Effector CD8-positive, alpha-beta T cell (primary cell): ENCODE measurements at regions not wholly inside any gene's neighbourhood (a gene's known extent, or its start where the extent isn't known, plus 50 kb on each side); places are given as distances from the start of the nearest gene placed in this dataset.
"Not testable (repeated sequence)": the region's sequence is repeated elsewhere in the genome, so short reads cannot be mapped to it uniquely, and the experiment has no call there.

Experiments used
- DNase-seq: peaks from one replicate; lab custom pipeline; 2025; lab: John Stamatoyannopoulos, UW

GRCh38 chrX:45577361-45577760 lies 376.7 kb upstream of the DIPK2B start:
- no peak for DNase-seq

- DNase-seq = no peak
Observed at GRCh38 chrX:45571453-45571852, 370.8 kb upstream of the DIPK2B start.

- no peak for DNase-seq
Observed at GRCh38 chrX:45566456-45566855, 365.8 kb upstream of the DIPK2B start.

- no peak for DNase-seq
Observed at GRCh38 chrX:45557387-45557786, 356.7 kb upstream of the DIPK2B start.

- DNase-seq = no peak
Observed at GRCh38 chrX:45554736-45555135, 354.1 kb upstream of the DIPK2B start.

- DNase-seq = no peak
Observed at GRCh38 chrX:45553417-45553816, 352.7 kb upstream of the DIPK2B start.

- DNase-seq = not testable (repeated sequence)
Observed at GRCh38 chrX:45546697-45547096, 346.0 kb upstream of the DIPK2B start.

- DNase-seq = no peak
Observed at GRCh38 chrX:45540181-45540580, 339.5 kb upstream of the DIPK2B start.

- no peak for DNase-seq
Observed at GRCh38 chrX:45537936-45538335, 337.3 kb upstream of the DIPK2B start.

- no peak for DNase-seq
Observed at GRCh38 chrX:45527834-45528233, 327.2 kb upstream of the DIPK2B start.

GRCh38 chrX:45524805-45525204 lies 324.1 kb upstream of the DIPK2B start:
- DNase-seq = no peak

- DNase-seq = no peak
Observed at GRCh38 chrX:45524296-45524695, 323.6 kb upstream of the DIPK2B start.

- no peak for DNase-seq
Observed at GRCh38 chrX:45518552-45518951, 317.9 kb upstream of the DIPK2B start.

- DNase-seq = no peak
Observed at GRCh38 chrX:45517090-45517973, 316.7 kb upstream of the DIPK2B start.

GRCh38 chrX:45515262-45516215 lies 314.9 kb upstream of the DIPK2B start:
- DNase-seq = no peak

- DNase-seq = no peak
Observed at GRCh38 chrX:45513042-45513441, 312.4 kb upstream of the DIPK2B start.

- no peak for DNase-seq
Observed at GRCh38 chrX:45508454-45508853, 307.8 kb upstream of the DIPK2B start.

GRCh38 chrX:45506149-45506730 lies 305.6 kb upstream of the DIPK2B start:
- no peak for DNase-seq

- no peak for DNase-seq
Observed at GRCh38 chrX:45505214-45505613, 304.5 kb upstream of the DIPK2B start.

- DNase-seq = not testable (repeated sequence)
Observed at GRCh38 chrX:45503787-45504362, 303.2 kb upstream of the DIPK2B start.

- no peak for DNase-seq
Observed at GRCh38 chrX:45502396-45502795, 301.7 kb upstream of the DIPK2B start.

GRCh38 chrX:45497290-45497689 lies 296.6 kb upstream of the DIPK2B start:
- no peak for DNase-seq
